Fibroblast of gingiva (primary cell): ENCODE measurements at regions not wholly inside any gene's neighbourhood (a gene's known extent, or its start where the extent isn't known, plus 50 kb on each side); places are given as distances from the start of the nearest gene placed in this dataset.
A peak's percentile ranks its signal among the peaks of the same experiment; 100 is the strongest.

Experiments
- DNase-seq: peaks from one replicate; pipeline ENCODE4 v3.0.0-alpha.2; 2011; ENCODE audit warnings: low read depth

DNA sequence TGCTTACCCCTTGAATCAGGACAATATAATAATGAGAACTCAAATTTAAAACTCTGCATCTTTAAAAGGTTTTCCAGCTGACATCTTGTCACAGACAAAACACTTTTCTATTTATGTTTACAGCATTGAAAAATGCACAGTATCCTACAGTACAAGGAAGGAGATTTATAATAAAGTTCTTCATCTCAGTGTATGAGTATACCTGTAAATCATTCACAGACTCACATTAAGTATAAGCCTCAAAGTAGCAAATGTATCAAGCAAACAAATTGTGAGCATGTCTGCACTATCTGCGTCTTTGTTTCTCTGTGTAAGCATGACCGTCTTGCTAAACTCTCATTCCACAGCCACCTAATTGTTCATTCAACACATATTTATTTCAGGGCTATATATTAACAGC, 52.8 kb downstream of the PPP1R2C start:
- DNase-seq: no peak

DNA sequence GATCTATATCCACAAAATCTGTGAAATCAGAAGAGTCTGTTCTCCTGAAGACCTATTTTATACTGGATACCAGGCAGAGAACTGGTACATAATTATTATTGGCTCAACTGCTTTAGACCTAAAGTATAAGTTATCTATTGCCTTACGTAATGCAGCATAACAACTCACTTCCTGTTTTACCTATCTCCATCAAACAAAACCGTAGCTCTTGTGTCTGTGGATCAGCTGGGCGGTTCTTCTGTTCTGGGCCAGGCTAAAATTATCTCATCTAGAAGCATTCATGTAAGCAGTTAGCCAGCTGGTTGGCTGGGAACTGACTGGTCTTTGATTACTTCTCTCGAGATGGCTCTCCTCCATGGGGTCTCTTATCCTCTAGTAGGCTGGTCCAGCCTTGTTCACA, 57.8 kb downstream of the PPP1R2C start:
- DNase-seq: no peak

DNA sequence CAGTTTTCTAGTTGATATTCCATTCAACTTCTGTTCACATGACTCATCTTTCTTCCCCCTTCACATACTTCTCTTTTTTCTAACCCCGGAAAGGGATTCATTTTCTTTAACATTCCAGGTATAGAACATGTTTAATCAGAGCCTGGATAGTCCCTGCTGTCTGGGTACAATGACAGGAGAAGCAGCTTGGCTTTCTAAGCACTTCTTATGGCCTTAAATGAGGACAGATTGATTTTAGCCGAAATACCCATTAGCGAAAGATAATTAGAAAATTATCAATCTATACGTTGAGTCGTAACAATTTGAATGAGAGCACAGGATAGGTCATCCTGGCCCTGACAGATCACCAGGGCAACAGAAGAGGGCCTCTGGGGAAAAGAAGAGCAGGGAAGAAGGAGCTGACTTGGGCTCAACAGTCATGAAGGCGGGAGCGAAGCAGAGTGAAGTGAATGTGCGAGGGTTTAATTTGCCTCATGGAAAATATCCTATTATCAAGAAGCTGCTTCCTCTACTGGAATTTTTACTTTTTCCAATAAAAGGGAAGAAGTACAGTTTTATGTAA, 62.2 kb downstream of the PPP1R2C start:
- no peak for DNase-seq

DNA sequence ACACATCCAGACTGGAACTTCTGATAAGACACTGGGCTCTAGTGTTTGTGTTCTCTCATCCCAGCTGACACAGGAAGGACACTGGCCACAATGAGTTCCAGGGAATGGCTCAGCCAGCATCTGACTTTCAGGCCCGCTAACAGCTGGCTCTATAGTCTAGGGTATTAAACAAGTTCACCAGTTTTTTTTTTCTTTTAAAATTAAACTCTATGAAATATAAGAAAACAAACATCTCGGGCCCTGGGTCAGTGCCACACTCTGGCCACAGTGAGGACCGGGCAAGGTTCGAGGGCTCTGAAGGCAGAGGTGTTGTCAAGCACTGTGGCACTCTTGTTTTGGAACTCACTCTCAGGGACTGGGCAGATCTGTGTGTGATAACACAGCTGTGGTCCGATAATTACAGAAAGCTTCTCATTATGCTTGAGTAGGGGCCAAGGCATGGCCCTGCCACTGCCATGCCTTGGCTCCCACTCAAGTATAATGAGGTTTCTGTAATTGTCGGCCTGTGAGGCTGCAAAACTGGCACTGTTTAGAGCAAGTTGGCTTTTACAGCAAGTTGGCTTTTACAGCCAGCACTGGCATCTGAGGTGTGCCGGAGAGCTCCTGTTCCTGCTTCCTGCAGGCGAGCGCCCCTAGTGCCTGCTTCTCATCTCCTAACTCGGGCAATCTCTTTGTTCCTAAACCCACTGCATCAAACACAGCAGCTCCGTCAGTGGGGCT, 62.8 kb downstream of the PPP1R2C start:
- DNase-seq: peak; percentile 2

DNA sequence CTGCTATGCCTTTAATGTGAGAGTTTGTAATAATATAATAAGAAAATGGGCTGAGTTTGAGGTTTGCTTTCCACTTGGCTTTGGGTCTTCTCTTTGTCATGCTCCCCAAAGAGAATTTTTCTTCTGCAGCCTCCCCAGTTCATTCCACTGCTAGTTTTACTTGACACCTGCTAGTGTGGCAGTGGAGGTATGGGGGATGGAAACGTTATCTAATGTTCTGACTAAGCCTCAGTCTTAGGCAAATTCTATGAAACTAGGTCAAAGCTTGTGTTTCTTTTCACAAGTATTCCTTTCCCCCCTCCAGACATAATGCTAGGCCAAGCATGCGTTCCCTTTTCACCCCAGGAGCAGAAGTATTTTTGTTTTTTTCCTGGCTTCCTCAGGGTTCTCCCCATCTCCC, 67.5 kb downstream of the PPP1R2C start:
- no peak for DNase-seq

DNA sequence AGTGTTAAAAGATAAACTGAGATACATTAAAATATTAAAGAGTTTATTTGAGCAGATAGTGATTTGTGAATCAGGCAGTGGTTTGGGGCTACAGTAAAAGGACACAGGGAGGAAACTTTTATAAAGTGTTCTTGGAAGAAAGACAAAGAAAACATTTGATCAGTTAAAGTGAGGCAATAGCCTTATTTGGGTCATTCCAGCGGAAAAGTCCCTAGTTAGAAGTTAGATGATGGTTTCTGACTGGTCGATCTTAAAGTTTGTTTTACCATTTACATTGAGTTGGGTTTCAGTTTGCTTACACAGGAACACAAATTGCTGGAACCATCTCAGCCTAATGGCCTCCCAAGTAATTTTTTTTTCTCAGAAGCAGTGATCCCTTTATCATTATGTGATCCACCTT, 69.7 kb downstream of the PPP1R2C start:
- peak; percentile 27 for DNase-seq

DNA sequence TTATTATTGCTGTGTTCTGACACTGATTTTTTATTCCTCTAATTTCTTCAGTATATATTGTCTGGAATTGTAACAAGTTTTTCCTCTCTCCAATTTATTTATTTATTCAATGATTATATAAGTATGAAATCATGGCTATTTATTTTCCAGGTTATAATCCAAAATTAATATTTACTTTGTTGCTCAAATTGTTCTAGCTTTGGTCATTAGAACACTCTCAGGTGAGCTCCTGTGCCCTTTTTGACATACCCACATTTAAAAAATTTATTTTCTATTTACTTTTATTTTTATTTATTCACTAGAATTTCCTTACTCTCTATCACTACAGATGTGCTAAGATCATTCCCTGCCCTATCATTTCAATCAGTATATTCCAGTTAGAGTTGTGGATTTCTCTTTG, 70.2 kb downstream of the PPP1R2C start:
- DNase-seq: no peak

DNA sequence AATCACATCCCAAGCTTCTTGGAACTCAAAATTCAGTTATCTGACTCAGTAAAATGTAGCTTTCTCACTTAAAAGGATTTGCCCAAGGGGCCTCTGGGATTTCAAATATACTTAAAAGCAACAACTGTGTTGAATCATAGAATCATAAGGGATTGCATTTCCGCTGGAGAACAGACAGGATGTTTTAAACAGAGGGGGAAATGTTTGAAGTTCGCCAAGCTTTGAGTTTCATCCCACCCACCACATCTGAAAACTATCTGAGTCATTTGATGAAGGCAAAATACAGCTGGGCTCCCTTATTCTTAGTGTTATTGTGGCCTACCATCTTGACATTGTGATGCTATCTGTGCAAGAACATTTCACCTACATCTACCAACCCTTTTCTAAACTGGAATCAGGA, 73.5 kb downstream of the PPP1R2C start:
- peak; percentile 3 for DNase-seq

DNA sequence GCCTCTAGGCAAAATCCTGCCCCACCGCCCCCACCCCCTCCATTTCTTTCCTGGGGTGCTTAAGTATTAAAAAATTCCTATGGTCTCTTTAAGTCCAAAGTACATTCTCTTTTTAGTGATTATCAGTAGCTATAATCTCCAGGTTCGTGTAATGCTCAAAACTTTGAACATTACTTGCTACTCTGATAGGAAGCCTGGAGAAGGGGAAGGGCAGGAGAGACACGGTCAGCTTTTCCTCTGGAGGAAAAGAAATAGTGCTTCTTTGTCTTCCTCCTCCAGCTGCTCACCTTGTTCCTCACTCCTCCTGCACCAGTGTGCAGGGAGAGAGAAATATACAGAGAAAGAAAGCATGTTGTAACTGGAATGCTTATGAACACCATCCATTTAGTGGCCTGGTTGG, 80.4 kb downstream of the PPP1R2C start:
- no peak for DNase-seq

DNA sequence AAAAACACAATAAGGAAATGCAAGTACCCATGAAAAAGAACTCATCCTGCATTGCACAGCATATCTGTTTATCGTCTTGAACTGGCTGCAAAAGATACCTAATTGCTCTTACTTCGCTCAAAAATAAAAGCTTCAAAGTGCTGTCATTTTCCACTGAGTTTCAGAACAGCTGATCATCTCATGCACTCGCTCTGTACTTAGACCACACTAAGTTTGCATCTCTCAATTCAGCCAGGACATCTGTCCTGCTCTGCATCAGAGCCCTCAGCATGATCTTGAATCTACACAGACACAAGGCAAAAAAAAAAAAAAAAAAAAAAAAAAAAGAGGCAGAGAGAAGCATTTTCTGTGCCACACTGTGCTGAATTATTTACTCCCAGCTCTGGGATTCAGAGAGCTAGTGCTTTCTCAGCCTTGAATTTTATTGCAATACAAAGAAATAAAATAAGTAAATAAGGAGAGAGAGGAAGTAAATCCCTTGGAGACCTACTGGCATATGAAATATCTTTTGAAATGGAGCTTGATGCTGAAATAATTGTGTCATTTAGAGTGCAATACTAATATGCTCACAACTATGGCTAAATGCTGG, 81.3 kb downstream of the PPP1R2C start:
- no peak for DNase-seq

DNA sequence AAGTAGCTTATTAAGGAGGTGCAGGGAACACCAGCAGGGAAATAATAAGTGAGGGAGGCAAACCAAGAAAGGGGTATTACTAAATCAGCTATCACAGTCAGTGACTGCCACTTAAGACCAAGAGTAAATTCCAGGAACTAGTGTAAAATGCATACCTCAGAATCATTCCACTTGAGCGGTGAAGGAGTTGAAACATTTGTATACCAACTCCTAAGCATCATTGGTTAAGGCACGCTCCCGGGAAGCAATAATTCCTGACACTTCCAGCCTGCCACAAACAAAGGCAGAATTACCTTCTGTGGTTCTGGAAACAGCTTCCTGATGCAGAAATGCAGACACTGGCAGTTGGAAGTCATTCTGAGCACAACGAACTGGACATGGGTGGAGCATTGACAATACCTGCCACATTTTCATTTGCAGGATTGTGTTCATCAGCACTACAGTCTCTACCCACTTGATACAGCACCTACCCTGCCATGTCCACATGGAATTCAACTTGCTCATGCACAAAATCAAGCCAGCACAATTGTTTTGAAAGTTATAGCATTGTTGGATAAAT, 82.1 kb downstream of the PPP1R2C start:
- no peak for DNase-seq

DNA sequence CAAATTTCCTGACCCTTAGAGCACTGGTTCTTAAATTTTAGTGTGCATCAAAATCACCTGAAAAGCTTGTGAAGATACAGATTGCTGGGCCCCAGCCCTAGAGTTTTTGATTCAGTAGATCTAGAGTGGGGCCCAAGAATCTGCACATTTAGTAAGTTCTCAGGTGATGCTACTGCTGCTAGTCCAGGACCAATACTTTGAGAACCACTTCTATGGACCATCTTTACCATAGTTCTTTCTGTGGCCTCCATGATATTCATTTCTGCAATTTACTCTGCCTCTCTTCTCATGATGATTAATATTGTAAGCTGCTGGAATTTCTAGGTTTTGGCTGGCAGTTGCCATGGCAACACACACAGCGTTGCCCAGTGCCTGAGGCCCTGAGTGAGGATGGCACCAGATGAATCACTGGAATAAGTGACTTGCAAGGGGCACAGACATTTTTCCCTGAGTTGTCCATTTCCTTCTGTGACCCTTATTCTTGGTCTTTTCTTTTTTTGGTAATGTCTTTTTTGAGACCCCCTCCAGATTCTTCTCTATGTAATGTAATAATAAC, 83.6 kb downstream of the PPP1R2C start:
- peak; percentile 2 for DNase-seq

DNA sequence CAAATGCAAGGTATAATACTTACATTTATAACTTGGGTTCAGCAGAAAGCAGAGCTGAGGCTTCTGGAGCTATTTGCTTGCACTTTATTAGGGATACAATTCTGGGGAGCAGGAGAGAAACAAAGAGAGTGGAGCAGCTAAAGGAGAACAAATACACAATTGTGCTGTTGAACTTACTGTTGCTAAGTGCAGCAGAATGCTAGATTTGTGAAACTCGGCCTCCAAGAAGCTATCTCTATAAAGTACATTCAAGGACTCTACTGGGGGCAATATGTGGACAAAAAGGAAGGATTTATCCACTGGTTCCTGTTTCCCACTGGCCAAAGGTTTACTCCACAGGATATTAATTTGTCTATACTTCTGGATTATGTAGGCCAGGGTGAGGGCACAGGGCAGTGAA, 86.8 kb downstream of the PPP1R2C start:
- no peak for DNase-seq

DNA sequence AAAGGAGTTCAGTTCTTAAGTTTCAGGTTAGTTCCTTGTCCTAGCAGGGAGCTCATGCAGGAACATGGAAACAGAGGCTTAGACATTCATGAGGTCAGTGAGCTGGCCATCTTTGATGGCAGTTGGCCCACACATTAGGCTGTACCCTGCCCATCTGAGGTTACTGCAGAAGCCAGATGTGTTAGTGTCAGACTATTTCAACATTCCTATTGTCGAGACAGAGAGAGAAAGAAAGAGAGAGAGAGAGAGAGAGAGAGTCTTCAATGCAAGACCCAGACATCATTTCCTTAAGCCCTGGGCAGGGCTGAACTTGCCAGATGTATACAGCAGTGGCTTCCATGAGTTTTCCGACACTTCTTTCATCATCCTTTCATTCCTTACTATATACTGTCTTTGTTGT, 91.3 kb downstream of the PPP1R2C start:
- DNase-seq: peak; percentile 1

DNA sequence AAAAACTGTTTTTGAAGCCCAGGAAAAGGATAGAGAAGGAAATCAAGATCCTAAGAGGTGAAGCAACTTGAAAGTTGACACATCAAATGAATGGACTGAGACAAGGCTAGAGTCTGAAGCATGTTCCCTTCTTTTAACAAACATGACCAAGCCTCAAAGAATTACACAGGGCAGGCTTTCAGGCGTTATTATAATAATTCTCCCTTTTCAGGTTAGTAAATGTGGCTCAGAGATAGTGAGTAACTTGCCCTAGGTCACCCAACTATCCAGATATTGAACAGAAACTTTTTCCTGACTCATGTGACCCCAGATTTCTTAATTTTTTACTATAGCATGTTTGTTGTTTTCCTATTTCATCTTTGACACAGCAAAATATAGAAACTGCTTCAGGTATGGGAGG, 91.7 kb downstream of the PPP1R2C start:
- no peak for DNase-seq

DNA sequence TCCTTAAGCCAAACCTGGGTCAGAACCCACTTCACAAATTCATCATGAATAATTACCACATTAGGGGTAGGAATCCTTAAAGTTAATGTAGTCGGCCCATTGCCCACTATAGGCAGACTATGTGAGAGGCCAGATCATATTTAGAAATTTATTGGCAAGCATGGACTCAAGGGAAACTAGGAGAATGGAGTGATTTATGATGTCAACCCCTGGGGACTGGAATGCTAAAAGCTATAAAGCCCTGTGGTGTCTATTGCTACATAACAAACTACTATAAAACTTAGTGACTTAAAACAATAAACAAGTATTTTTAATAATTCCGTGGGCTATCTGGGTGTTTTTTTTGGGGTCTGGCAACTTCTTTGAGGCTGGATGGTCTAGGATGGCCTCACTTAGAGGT, 93.9 kb downstream of the PPP1R2C start:
- DNase-seq: no peak

DNA sequence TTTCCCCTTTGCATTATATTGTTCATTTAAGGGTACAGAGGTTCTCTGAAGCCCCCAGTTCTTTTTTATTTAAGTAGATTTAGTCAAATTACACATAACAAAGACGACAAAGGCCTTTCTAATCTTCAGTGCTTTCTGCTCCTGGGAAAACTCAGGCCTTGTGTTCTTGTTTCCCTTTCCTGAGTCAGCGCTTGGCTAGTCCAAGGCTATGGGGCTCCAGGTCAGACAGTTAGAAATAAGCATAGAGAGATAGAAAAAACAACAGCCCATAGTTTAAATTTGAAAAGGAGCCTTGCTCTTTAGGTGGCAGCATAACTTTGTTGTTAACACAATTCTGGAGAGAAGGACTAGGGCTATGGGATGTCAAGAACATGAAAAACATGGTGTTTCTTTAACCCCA, 97.3 kb downstream of the PPP1R2C start:
- DNase-seq: peak; percentile 0

DNA sequence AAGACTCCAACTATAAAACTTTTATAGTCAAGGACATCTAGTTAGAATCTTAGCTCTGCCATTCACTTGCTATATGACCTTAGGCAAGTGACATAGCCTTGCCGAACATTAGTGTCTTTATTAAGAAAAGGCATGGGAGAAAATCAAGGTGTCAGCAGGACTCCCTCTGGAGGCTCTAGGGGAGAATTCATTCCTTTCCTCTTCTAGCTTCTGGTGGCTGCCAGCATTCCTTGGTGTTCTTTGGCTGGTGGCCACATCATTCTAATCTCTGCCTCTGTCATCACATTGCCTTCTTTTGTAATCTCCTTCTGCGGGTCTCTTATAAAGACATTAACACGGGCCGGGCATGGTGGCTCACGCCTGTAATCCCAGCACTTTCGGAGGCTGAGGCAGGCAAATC, 99.8 kb downstream of the PPP1R2C start:
- DNase-seq: peak; percentile 1

DNA sequence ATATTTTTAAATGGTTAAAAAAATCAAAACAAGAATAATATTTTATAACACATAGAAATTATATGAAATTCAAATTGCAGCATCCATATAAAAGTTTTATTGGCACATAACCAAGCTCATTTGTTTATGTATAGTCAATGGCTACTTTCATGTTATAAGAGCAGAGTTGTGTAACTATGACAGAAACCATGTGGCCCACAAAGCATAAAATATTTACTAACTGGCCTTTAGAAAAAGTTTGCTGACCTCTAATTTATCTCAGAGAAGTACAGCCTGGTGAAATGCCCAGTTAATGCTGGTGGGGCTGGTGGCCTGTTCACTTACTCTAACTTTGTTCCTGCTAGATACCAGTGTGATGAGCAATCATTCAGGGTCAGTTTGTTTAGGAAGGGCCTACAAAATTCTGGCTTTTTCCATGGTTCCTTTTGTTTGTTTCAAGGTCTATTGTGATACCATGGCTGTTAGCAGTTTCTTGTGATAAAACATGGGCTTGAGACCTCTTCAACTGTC, 104.6 kb downstream of the PPP1R2C start:
- DNase-seq: peak; percentile 0

DNA sequence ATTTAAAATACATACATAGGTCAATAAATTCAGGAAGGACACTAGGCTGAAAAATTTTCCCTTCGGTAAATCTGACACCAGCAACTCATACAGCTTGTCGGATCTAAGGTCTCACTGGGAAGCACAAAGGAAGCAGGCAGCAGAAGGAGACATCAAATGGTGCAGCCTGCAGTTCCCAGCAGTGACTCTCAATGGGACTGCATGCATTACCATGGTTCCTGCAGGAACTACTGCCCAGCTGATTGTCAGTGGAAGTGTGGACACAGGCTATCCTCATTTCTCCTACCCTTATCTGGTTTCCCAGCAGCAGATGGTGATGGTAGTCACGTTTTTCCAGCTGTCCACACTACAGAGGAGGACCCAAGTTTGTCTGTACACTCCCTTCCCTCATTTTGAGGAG, 113.3 kb downstream of the PPP1R2C start:
- no peak for DNase-seq

DNA sequence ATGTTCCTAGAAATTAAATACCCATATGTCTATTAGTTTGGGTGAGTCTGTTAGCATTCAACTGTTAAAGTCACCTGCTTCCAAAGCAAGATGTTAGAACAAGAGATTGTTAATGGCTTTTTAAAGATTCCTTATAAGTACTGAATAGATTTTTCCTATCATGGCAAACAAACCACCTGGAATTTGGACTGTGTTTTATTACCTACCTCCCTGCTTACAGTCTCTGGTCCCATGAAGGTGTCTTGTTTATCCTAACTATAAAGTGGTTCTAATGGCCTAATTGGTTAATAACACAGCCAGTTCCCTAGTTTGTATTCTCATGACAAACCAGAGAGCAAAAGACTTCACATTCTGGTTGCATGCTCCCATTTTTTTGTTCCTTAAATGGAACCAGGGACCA, 149.5 kb downstream of the PPP1R2C start:
- no peak for DNase-seq

DNA sequence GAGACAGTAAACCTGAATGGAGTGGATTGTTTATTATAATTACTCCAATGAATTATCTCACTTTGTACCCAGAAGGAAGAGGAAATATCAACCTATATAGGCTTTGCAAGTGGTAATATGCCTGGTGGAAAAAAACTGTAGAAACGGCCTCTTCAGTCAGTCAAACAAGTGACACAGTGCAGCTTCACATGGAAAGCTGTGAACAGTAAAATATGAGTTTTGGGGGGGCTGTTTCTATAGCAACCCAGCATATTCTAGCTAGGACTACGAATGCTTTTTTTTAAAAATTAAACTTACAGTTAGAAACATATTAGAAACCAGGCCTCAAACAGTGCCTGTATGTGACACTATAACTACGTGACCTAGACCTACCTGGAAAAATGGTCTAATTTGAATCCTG, 150.1 kb downstream of the PPP1R2C start:
- no peak for DNase-seq

DNA sequence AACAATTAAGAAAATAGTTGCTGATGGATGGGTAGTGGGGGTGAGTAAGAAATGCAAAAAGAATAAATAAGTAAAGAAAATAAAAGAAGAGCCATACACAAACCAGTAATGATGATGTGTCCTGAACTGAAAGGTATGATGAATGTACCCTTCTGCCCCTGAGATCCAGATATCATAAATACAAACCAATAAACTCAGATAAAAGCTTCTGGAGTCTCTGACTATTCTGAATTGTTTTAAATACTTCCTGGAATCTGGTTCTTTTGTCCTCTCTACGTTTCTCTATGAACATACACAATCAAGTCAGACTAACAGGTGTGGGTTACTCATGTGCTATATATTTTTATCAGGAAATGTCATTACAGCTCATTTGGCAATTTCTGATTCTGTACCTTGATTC, 153.4 kb downstream of the PPP1R2C start:
- DNase-seq: no peak
